GDM1 (cell line): ENCODE measurements at regions not wholly inside any gene's neighbourhood (a gene's known extent, or its start where the extent isn't known, plus 50 kb on each side); places are given as distances from the start of the nearest gene placed in this dataset.
A peak's percentile ranks its signal among the peaks of the same experiment; 100 is the strongest.
"Not testable (repeated sequence)": the region's sequence is repeated elsewhere in the genome, so short reads cannot be mapped to it uniquely, and the experiment has no call there.

Experiments
- DNase-seq: peaks from one replicate; lab custom pipeline; 2025; lab: John Stamatoyannopoulos, UW

GRCh38 chr3:177705976-177706823, 508.9 kb upstream of the TBL1XR1 start:
- DNase-seq: no peak

DNA sequence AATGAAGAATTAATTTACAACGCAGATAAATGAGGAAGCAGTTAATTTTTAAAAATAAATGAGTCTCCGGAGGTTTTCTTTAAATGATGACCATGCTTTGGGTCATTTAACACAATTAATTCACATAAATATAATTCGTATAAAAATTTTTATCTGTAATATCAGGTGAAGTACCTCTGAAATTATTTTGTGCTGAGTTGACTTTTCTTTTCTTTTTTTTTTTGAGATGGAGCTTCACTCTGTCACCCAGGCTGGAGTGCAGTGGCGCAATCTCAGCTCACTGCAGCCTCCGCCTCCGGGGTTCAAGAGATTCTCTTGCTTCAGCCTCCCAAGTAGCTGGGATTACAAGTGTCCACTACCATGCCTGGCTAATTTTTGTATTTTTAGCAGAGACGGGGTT, 512.2 kb upstream of the TBL1XR1 start:
- not testable (repeated sequence) for DNase-seq

DNA sequence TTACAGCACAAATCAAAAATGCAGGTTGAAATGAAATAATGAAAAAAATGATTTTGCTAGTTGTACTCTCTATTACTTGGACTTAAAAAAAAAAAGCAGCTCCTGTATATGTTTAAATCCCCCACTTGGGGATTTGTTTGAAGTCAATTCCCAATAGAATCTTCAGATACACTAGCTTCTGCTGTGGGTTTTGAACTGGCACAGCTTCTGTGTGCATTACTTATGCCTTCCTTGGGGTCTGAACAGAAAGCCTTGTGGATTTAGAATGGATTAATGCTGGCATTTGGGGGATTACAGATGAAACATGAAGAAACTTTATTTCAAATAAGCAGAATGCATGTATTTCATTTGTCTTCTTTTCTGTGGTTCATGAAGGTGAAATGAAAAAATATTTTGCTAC, 513.2 kb upstream of the TBL1XR1 start:
- DNase-seq: no peak

DNA sequence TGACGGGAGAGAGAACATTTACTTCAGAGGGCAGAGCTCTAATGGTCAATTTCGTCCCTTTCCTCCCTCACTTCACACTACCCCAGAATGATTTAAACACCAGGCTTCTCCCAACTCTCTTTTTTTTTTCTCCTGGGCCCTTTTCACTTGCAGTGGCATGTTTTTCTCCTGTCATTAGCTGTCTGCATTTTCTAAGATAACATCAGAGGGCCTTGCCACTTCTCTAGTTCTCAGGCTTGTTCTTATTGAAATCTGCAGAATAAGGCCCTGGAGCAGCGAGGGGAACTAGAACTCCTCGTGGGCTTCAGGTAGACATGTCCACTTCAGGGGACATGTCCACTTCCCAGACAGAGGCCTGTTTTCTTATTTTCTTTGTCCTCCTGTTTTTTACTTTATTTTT, 514.4 kb upstream of the TBL1XR1 start:
- DNase-seq: no peak

DNA sequence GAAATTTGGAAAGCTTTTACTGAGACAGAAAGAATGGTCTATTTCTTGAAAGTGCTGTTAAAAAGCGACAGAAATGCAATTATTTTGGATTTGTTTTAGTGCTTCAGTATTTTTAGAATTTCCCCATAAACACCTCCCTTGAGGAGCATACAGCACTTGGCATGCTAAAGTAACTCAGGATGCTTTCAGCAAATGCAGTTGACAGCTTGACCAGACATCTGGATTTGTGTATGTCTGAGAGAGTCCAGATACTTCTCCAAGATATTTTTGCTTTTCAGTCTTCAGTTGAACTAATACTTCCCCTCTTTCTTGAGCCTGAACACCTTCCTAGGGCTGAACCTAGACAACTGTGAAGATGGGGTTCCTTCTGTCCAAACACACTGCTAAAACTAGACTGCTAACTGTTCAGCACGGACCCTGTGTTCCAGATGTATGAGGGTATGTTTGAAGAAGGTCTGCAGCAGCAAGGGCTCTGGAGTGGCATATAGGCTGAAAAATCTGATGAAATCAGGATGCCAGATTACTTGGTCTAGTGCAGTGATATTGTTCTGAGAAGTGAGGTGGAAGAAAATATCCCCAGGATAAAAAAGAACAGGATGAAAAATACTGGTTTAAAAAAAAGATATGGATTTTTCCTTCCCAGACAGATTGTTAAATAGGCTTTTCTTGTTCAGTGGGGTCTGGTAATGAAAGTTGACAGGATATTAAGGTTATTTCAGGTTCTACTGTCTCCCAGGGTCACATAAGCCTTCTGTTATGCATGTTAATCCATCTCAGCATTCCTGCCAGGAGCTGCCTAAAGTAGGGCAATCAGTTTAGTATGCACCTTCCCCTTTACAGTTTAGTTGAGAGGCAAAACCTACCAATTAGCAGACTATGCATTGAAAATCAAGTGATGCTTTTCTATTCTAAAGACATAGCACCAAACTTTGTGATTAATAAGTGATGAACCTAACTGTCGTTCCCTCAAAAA, 516.9 kb upstream of the TBL1XR1 start:
- no peak for DNase-seq

- DNase-seq: peak; percentile 21
These were observed 517.7 kb upstream of the TBL1XR1 start for GRCh38 chr3:177714945-177715344.

DNA sequence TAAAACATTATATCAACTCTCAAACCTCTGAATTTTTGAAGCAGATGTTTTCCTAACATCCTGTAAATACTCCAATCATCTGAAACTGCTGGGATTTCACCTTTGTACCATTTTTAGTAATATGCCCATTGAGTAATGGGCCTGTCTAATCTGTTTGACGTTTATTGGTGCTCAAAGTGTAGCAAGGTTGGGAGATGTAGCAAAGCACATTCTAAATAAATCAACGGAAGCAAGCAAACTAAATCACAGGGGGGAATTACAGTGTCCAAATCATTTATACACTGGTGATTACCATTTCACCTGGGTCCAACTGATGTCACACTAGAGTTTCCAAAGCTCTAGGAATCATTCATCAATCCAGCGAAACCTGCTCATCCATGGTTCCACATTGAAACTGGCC, 518.7 kb upstream of the TBL1XR1 start:
- no peak for DNase-seq

- not testable (repeated sequence) for DNase-seq
These were observed 523.6 kb upstream of the TBL1XR1 start for GRCh38 chr3:177720927-177721326.

- no peak for DNase-seq
These were observed 524.8 kb upstream of the TBL1XR1 start for GRCh38 chr3:177721864-177722785.

GRCh38 chr3:177724020-177724638, 526.8 kb upstream of the TBL1XR1 start:
- peak; percentile 59 for DNase-seq

GRCh38 chr3:177725165-177725564, 527.9 kb upstream of the TBL1XR1 start:
- peak; percentile 46 for DNase-seq

DNA sequence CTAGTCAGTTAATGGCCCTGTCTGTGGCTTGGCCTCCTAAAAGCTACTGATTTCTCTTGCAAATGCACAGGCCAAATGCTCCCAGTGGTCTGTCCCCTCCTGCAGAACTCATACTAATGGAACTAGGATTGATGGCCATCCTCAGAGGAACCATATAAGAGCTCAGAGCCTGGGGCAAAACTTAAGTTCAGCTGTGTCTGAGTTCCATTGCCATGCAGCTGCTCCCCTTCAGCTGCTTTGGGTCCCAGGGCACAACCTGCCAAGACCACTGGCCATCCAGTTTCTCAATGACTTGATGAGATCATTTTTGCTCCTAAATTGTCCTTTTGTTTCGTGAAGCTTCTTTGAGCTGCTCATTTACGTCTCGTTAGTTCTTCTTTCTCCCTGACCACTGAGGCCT, 529.5 kb upstream of the TBL1XR1 start:
- no peak for DNase-seq

GRCh38 chr3:177729956-177730681, 532.8 kb upstream of the TBL1XR1 start:
- no peak for DNase-seq

DNA sequence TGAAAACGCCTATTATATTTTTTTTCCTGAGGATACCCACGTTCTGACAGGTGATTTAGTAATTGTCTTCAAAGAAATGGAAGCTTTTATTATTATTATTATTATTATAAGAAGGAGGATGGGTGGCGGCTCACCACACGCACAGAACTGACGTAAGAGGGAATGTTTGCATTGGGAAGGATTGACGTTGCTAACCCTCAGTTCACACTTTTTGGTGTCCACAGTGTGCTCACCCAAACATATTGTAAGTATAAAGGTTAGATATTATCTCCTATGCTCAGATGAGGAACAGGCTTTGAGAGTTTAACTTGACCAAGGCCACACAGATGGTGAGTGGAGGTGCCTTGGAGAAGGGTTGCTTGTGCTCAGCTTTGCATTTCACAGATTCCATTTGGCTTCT, 533.5 kb upstream of the TBL1XR1 start:
- DNase-seq: no peak

DNA sequence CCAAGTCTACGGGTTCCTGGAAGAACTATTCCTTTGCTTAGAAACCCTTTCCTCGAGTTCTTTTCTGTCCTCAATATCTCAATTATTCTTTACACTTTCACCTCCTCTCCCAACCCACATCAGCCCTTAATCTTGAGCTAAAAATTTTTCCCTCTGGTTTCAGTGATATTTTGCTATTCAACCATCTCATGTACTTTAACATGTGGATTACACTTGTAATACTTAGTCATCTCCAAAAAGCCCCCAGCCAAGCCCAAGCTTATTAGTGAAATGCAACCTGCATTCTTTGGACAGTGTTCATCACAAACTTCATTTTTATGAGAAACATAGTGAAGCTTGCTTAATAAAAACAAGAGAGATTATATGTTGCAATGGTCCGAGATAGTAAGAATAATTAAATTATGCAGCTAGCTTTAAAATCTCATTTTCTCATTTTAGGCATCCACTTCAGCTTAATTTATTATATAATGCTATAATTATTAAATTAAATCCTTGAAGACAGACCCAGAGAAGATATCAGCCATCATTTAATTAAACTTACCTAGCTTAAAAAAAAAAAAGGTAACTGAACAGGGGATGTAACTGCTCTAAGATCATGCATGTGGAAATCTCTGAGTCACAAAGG, 534.5 kb upstream of the TBL1XR1 start:
- DNase-seq: no peak

GRCh38 chr3:177733233-177733632, 536.0 kb upstream of the TBL1XR1 start:
- no peak for DNase-seq

DNA sequence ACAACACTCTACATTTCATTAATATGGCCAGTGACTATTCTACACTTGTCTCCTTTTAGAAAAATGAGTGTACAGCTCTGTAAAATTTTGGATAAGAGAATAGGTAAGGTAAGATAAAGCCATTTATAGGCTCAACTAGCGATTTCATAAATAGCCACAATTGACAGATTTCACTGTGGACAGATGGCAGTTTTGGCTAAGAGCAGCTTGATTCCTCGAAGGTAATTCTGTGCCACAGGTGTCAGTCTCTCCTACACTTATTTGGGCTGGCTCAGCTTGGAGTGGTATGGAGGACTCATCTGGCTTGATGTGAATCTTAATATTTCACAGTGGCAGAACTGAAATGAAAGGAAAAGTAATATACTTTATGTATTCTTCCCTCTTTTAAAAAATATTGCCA, 536.7 kb upstream of the TBL1XR1 start:
- DNase-seq: no peak

- no peak for DNase-seq
These were observed 538.1 kb upstream of the TBL1XR1 start for GRCh38 chr3:177735431-177735830.

GRCh38 chr3:177739461-177739860, 542.2 kb upstream of the TBL1XR1 start:
- DNase-seq: no peak

DNA sequence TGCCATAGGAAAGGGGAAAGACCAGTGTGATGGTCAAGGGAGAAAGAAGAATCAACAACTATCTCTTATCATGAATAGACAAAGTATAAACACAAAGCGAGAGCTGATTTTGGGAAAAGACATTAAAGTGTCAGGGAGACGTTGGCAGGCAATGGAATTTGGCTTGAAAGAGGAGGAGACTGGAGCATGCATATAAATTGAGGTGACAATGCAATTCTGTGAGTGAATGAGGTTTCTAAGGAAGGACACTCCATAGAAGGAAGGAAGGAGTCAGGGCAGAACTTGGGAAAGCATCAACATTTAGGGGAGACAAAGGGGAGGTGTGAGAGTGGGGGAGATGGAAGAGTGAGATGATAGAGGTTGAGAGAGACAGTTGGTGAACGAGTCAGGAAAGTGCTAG, 543.0 kb upstream of the TBL1XR1 start:
- DNase-seq: no peak
